Muscle layer of duodenum (tissue), 2 donors: ENCODE measurements at regions not wholly inside any gene's neighbourhood (a gene's known extent, or its start where the extent isn't known, plus 50 kb on each side); places are given as distances from the start of the nearest gene placed in this dataset.
"Not testable (repeated sequence)": the region's sequence is repeated elsewhere in the genome, so short reads cannot be mapped to it uniquely, and the experiment has no call there.

Source experiments
- H3K27ac ChIP-seq: one replicate; pipeline ENCODE4 v1.7.0; 2013; ENCODE audit warnings: mild to moderate bottlenecking, low read length
- H3K27me3 ChIP-seq: one replicate; pipeline ENCODE4 v1.7.0; 2013; ENCODE audit warnings: low read depth, mild to moderate bottlenecking, control low read depth, low read length
- H3K36me3 ChIP-seq, 2 donors: one replicate each; pipeline ENCODE4 v1.7.0; 2013; ENCODE audit warnings: low read length in 2 of 2, control low read depth in 1 of 2, mild to moderate bottlenecking in 1 of 2; ENCODE audit not compliant: insufficient read depth in 2 of 2, control insufficient read depth in 1 of 2
- H3K4me1 ChIP-seq, 2 donors: one replicate each; pipeline ENCODE4 v1.7.0; 2013; ENCODE audit warnings: low read length in 2 of 2, mild to moderate bottlenecking in 2 of 2, control low read depth in 1 of 2, moderate library complexity in 1 of 2; ENCODE audit not compliant: insufficient read depth in 2 of 2, control insufficient read depth in 1 of 2
- H3K4me3 ChIP-seq, 2 donors: one replicate each; pipeline ENCODE4 v1.7.0; 2013; ENCODE audit warnings: low read length in 2 of 2, low read depth in 1 of 2, mild to moderate bottlenecking in 1 of 2
- H3K9me3 ChIP-seq, 2 donors: one replicate each; pipeline ENCODE4 v1.7.0; 2013; ENCODE audit warnings: low read length in 2 of 2, control low read depth in 1 of 2, mild to moderate bottlenecking in 1 of 2; ENCODE audit not compliant: control insufficient read depth in 1 of 2
- donor health status: healthy.

GRCh38 chr4:38387348-38387747, 276.7 kb upstream of the KLF3 start:
- H3K4me3 ChIP-seq = no peak overlapping the region
- H3K27me3 ChIP-seq = no peaks in the 10 kb centered on the region
- H3K9me3 ChIP-seq = no peaks in the 10 kb centered on the region
- H3K27ac ChIP-seq = no peak overlapping the region
- H3K36me3 ChIP-seq = no peaks in the 10 kb centered on the region
- peaks cover 15 to 16% of the 10 kb centered on the region in 2 donors for H3K4me1 ChIP-seq

GRCh38 chr4:38387819-38388218, 276.2 kb upstream of the KLF3 start:
- Histone ChIP-seq H3K4me3 (no peak overlapping the region), H3K36me3 (no peaks in the 10 kb centered on the region), H3K4me1 (peaks cover 15 to 16% of the 10 kb centered on the region in 2 donors), H3K9me3 (no peaks in the 10 kb centered on the region), H3K27me3 (no peaks in the 10 kb centered on the region), H3K27ac (no peak overlapping the region)

- H3K27me3 ChIP-seq, H3K27ac ChIP-seq, H3K36me3 ChIP-seq, H3K4me1 ChIP-seq, H3K9me3 ChIP-seq, H3K4me3 ChIP-seq: not testable (repeated sequence)
These were observed 275.1 kb upstream of the KLF3 start for GRCh38 chr4:38388907-38389306.

- Histone ChIP-seq H3K9me3 (no peaks in the 10 kb centered on the region), H3K27ac (no peak overlapping the region), H3K4me3 (no peak overlapping the region), H3K36me3 (no peaks in the 10 kb centered on the region), H3K4me1 (peaks cover 0 to 6% of the 10 kb centered on the region in 2 donors), H3K27me3 (no peaks in the 10 kb centered on the region)
These were observed 272.9 kb upstream of the KLF3 start for GRCh38 chr4:38390969-38391545.

GRCh38 chr4:38392223-38392855, 271.7 kb upstream of the KLF3 start:
- Histone ChIP-seq H3K27ac (no peak overlapping the region), H3K4me3 (no peak overlapping the region), H3K9me3 (no peaks in the 10 kb centered on the region), H3K27me3 (no peaks in the 10 kb centered on the region), H3K36me3 (no peaks in the 10 kb centered on the region), H3K4me1 (no peaks in the 10 kb centered on the region)

- Histone ChIP-seq H3K4me1 (no peaks in the 10 kb centered on the region), H3K4me3 (no peak overlapping the region), H3K27ac (no peak overlapping the region), H3K9me3 (no peaks in the 10 kb centered on the region), H3K36me3 (no peaks in the 10 kb centered on the region), H3K27me3 (no peaks in the 10 kb centered on the region)
These were observed 267.9 kb upstream of the KLF3 start for GRCh38 chr4:38396091-38396490.

- Histone ChIP-seq H3K36me3 (no peaks in the 10 kb centered on the region), H3K27ac (no peak overlapping the region), H3K27me3 (no peaks in the 10 kb centered on the region), H3K9me3 (no peaks in the 10 kb centered on the region), H3K4me3 (no peak overlapping the region), H3K4me1 (no peaks in the 10 kb centered on the region)
These were observed 267.0 kb upstream of the KLF3 start for GRCh38 chr4:38396845-38397547.

- H3K9me3 ChIP-seq = no peaks in the 10 kb centered on the region
These were observed 263.1 kb upstream of the KLF3 start for GRCh38 chr4:38400946-38401345.

GRCh38 chr4:38406243-38406642, 257.8 kb upstream of the KLF3 start:
- H3K4me1 ChIP-seq = no peaks in the 10 kb centered on the region

More at GRCh38 chr4:38400946-38401345, 263.1 kb upstream of the KLF3 start:
- H3K4me1 ChIP-seq = no peaks in the 10 kb centered on the region
- no peak overlapping the region for H3K4me3 ChIP-seq
- no peak overlapping the region for H3K27ac ChIP-seq
- no peaks in the 10 kb centered on the region for H3K36me3 ChIP-seq
- no peaks in the 10 kb centered on the region for H3K27me3 ChIP-seq

GRCh38 chr4:38409852-38410251, 254.1 kb upstream of the KLF3 start:
- Histone ChIP-seq H3K27ac (no peak overlapping the region), H3K4me1 (no peaks in the 10 kb centered on the region), H3K27me3 (no peaks in the 10 kb centered on the region), H3K9me3 (no peaks in the 10 kb centered on the region), H3K4me3 (no peak overlapping the region), H3K36me3 (no peaks in the 10 kb centered on the region)

More at GRCh38 chr4:38406243-38406642, 257.8 kb upstream of the KLF3 start:
- H3K36me3 ChIP-seq = no peaks in the 10 kb centered on the region
- no peak overlapping the region for H3K4me3 ChIP-seq
- H3K27ac ChIP-seq = no peak overlapping the region
- no peaks in the 10 kb centered on the region for H3K27me3 ChIP-seq
- no peaks in the 10 kb centered on the region for H3K9me3 ChIP-seq

- H3K9me3 ChIP-seq = no peaks in the 10 kb centered on the region
- no peak overlapping the region for H3K4me3 ChIP-seq
- no peaks in the 10 kb centered on the region for H3K4me1 ChIP-seq
- H3K27me3 ChIP-seq = no peaks in the 10 kb centered on the region
- no peaks in the 10 kb centered on the region for H3K36me3 ChIP-seq
- H3K27ac ChIP-seq = no peak overlapping the region
These were observed 252.9 kb upstream of the KLF3 start for GRCh38 chr4:38411092-38411491.
